ENCODE measurements at regions not wholly inside any gene's neighbourhood (a gene's known extent, or its start where the extent isn't known, plus 50 kb on each side); places are given as distances from the start of the nearest gene placed in this dataset.

DNA sequence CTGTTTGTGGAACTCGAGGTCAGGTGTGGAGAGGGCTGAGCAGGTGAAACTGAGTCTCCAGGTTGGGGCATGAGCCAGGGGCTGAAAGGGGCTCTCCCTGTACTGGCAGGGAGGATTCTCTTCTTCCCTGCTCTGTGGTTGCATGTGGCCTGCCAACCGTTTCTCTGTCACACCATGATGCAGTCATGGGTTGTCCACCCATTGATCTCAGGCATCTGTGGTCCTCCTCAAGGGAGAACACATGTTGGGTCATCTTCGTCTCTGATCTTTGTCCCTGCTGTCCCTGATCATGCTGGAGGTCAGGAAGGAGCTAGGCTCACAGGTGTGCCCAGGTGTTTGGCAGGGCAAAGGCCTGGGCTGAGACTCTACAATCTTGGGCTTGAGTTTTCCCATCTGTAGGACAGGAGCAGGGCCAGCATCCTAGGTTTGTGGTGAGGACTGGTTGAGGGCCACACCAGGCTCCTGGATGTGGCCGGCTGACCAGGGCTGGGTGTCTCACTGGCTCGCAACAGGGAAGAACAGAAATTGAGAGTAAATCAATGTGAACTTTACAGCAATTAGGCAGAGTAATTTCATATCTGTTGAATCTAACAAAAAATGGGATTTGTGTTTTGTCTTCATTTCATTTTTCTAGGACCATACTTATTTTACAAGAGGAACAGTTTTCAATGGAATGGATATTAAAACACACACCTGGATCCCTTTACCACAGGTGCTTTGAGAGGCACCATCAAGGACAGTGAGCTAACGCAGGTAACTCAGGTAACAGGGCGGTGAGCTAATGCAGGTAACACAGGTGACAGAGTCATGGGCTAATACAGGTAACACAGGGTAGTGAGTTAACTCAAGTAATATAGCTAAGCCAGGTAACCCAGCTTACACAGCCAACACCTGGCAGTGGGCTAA is 58.5 kb upstream of the IGFBP3 start:
- TF ChIP-seq BCL11A (IDR thresholded peaks at IDR 0.05; ENCODE audit: low read depth in 2 of 2, low read length in 2 of 2): no peak
- no peak for TF ChIP-seq NRF1 (IDR thresholded peaks at IDR 0.05; ENCODE audit: low read depth, low read length)
- TF ChIP-seq TEAD4 (IDR thresholded peaks at IDR 0.05; ENCODE audit: low read depth, low read length): no peak
- TF ChIP-seq MAX (IDR thresholded peaks at IDR 0.05): no peak

All from H1 (cell line).